ENCODE measurements at regions not wholly inside any gene's neighbourhood (a gene's known extent, or its start where the extent isn't known, plus 50 kb on each side); places are given as distances from the start of the nearest gene placed in this dataset.
A peak's percentile ranks its signal among the peaks of the same experiment; 100 is the strongest.

GRCh38 chr15:81511138-81511537, 137.1 kb upstream of the TMC3 start:
- Mint-ChIP-seq H3K9me3 (ENCODE audit: low read depth) (peaks cover 2% of the 10 kb centered on the region), H3K36me3 (ENCODE audit: low read depth) (no peaks in the 10 kb centered on the region), H3K27ac (ENCODE audit: unreplicated experiment) (peak overlapping the region; percentile 71), H3K4me3 (ENCODE audit: unreplicated experiment) (no peak overlapping the region), H3K4me1 (ENCODE audit: low read depth) (peaks cover 49% of the 10 kb centered on the region), H3K27me3 (ENCODE audit: low read depth) (no peaks in the 10 kb centered on the region)
- TF ChIP-seq CTCF (IDR thresholded peaks at IDR 0.05): no peak
- DNase-seq (ENCODE audit: low spot score): no peak

- peaks cover 28% of the 10 kb centered on the region for H3K4me1 Mint-ChIP-seq (ENCODE audit: low read depth)
- H3K36me3 Mint-ChIP-seq (ENCODE audit: low read depth): no peaks in the 10 kb centered on the region
- H3K9me3 Mint-ChIP-seq (ENCODE audit: low read depth): peaks cover 4% of the 10 kb centered on the region
- TF ChIP-seq CTCF (IDR thresholded peaks at IDR 0.05): no peak
- no peak overlapping the region for H3K27ac Mint-ChIP-seq (ENCODE audit: unreplicated experiment)
- no peak overlapping the region for H3K4me3 Mint-ChIP-seq (ENCODE audit: unreplicated experiment)
- DNase-seq (ENCODE audit: low spot score): no peak
- no peaks in the 10 kb centered on the region for H3K27me3 Mint-ChIP-seq (ENCODE audit: low read depth)
Observed at GRCh38 chr15:81507831-81508230, 133.8 kb upstream of the TMC3 start.

GRCh38 chr15:81506936-81507335, 132.9 kb upstream of the TMC3 start:
- H3K27me3 Mint-ChIP-seq (ENCODE audit: low read depth): no peaks in the 10 kb centered on the region
- H3K4me3 Mint-ChIP-seq (ENCODE audit: unreplicated experiment): no peak overlapping the region
- H3K9me3 Mint-ChIP-seq (ENCODE audit: low read depth): peaks cover 4% of the 10 kb centered on the region
- H3K36me3 Mint-ChIP-seq (ENCODE audit: low read depth): no peaks in the 10 kb centered on the region
- TF ChIP-seq CTCF (IDR thresholded peaks at IDR 0.05): no peak
- H3K4me1 Mint-ChIP-seq (ENCODE audit: low read depth): peaks cover 23% of the 10 kb centered on the region
- no peak overlapping the region for H3K27ac Mint-ChIP-seq (ENCODE audit: unreplicated experiment)
- no peak for DNase-seq (ENCODE audit: low spot score)

GRCh38 chr15:81506071-81506470, 132.1 kb upstream of the TMC3 start:
- Mint-ChIP-seq H3K36me3 (ENCODE audit: low read depth) (no peaks in the 10 kb centered on the region), H3K27ac (ENCODE audit: unreplicated experiment) (no peak overlapping the region), H3K27me3 (ENCODE audit: low read depth) (no peaks in the 10 kb centered on the region), H3K4me1 (ENCODE audit: low read depth) (peaks cover 17% of the 10 kb centered on the region), H3K9me3 (ENCODE audit: low read depth) (peaks cover 4% of the 10 kb centered on the region), H3K4me3 (ENCODE audit: unreplicated experiment) (no peak overlapping the region)
- no peak for TF ChIP-seq CTCF (IDR thresholded peaks at IDR 0.05)
- no peak for DNase-seq (ENCODE audit: low spot score)

GRCh38 chr15:81504170-81504905, 130.3 kb upstream of the TMC3 start:
- H3K9me3 Mint-ChIP-seq (ENCODE audit: low read depth): peaks cover 9% of the 10 kb centered on the region
- DNase-seq (ENCODE audit: low spot score): no peak
- peaks cover 6% of the 10 kb centered on the region for H3K4me1 Mint-ChIP-seq (ENCODE audit: low read depth)
- no peak for TF ChIP-seq CTCF (IDR thresholded peaks at IDR 0.05)
- no peak overlapping the region for H3K4me3 Mint-ChIP-seq (ENCODE audit: unreplicated experiment)
- no peak overlapping the region for H3K27ac Mint-ChIP-seq (ENCODE audit: unreplicated experiment)
- H3K36me3 Mint-ChIP-seq (ENCODE audit: low read depth): no peaks in the 10 kb centered on the region
- no peaks in the 10 kb centered on the region for H3K27me3 Mint-ChIP-seq (ENCODE audit: low read depth)

Measured in chondrocyte (in vitro differentiated cells).